Gastrocnemius medialis (tissue), 4 donors: ENCODE measurements at regions not wholly inside any gene's neighbourhood (a gene's known extent, or its start where the extent isn't known, plus 50 kb on each side); places are given as distances from the start of the nearest gene placed in this dataset.

Source experiments
- POLR2A ChIP-seq, 2 donors: fragments of 450-650 bp; IDR thresholded peaks; one replicate each; pipeline ENCODE4 v1.6.1; 2017; ENCODE audit warnings: antibody characterized with exemption in 2 of 2, mild to moderate bottlenecking in 2 of 2, moderate library complexity in 2 of 2
- TF ChIP-seq, protein P1 (sequence below), 5 experiments: fragments of 450-650 bp in 3 of 5; fragments of 200-600 bp in 2 of 5; sonication (generic) in 2 of 5; IDR thresholded peaks in 4 of 5; conservative IDR thresholded peaks in 1 of 5; 1 replicate in 4 of 5; 2 replicates in 1 of 5; pipeline ENCODE4 v1.5.1; 2016 to 2019; ENCODE audit warnings: antibody characterized with exemption in 5 of 5, mild to moderate bottlenecking in 3 of 5, moderate library complexity in 3 of 5

DNA sequence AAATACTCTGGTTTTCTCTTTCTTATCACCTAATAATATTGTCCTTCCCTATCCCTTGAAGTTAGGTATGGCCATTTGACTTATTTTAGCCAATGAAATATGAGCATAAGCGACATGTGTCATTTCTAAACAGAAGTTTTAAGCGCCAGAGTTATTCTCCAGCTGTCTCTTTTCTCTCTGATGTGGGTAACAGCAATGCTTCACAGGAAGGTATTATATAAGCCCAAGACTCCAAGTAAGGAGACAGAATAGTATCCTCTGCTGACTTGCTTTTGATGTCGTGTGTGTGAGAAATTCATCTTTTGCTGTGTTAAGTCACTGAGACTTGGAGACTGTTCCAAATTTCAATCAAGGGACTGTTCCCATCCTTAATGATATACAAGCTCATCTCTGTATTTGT is 224.6 kb upstream of the NECTIN3 start:
- TF ChIP-seq, protein P1, sequence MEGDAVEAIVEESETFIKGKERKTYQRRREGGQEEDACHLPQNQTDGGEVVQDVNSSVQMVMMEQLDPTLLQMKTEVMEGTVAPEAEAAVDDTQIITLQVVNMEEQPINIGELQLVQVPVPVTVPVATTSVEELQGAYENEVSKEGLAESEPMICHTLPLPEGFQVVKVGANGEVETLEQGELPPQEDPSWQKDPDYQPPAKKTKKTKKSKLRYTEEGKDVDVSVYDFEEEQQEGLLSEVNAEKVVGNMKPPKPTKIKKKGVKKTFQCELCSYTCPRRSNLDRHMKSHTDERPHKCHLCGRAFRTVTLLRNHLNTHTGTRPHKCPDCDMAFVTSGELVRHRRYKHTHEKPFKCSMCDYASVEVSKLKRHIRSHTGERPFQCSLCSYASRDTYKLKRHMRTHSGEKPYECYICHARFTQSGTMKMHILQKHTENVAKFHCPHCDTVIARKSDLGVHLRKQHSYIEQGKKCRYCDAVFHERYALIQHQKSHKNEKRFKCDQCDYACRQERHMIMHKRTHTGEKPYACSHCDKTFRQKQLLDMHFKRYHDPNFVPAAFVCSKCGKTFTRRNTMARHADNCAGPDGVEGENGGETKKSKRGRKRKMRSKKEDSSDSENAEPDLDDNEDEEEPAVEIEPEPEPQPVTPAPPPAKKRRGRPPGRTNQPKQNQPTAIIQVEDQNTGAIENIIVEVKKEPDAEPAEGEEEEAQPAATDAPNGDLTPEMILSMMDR (IDR thresholded peaks at IDR 0.05 in 4 of 5, conservative IDR thresholded peaks at IDR 0.05 in 1 of 5), result no peak
- no peak for TF ChIP-seq POLR2A (IDR thresholded peaks at IDR 0.05)
